Head of caudate nucleus (tissue), 42 donors: ENCODE measurements at regions not wholly inside any gene's neighbourhood (a gene's known extent, or its start where the extent isn't known, plus 50 kb on each side); places are given as distances from the start of the nearest gene placed in this dataset.

Source experiments
- DNase-seq, 42 donors: peaks; one replicate each; pipeline versions ENCODE4 v3.0.0 to v3.0.0-alpha.2; 2020 to 2021; ENCODE audit warnings: mixed read lengths in 7 of 42
- intact Hi-C: fragments of 100-400 bp; cut with DNase I; formaldehyde crosslinking; loops from one replicate; pipeline ENCODE4 v1.15.0; 2022

- no peak for DNase-seq
- intact Hi-C loops: no loop called here
Observed at GRCh38 chr1:119291611-119292206, 76.9 kb upstream of the HAO2 start.

- DNase-seq: no peak
- intact Hi-C loops: no loop called here
Observed at GRCh38 chr1:119293797-119294196, 74.8 kb upstream of the HAO2 start.

- DNase-seq: no peak
Observed at GRCh38 chr1:119294199-119294598, 74.4 kb upstream of the HAO2 start.

GRCh38 chr1:119294722-119295121, 73.9 kb upstream of the HAO2 start:
- intact Hi-C loops: no loop called here
- no peak for DNase-seq

More at GRCh38 chr1:119294199-119294598, 74.4 kb upstream of the HAO2 start:
- intact Hi-C loops: no loop called here

DNA sequence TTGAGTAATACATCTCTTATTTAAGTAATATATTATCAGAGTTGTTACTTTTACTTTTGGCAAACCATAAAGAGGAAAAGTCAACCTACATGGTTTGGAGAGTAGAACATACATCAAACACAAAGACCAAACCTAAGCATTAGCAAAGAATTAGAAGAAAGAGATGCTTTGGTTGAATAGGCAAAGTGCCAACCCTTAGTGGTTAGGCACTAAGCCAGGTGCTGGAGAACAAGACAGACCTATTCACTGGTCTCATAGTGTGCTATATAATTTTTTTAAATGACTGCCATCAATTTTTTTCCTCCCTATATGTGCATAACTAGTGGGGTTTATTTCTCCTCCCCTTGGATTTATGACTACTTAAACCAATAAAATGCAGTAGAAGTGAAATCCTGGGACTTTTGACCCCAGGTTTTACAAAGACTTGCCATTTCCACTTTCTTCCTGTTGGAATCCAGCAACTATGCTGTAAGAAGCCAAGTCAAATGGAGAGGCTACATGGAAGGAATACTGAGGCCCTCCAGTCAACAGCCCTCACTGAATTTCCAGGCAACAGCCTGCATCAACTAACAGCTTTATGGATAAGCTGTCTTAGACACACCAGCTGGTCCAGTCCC, 69.8 kb upstream of the HAO2 start:
- no peak for DNase-seq
- intact Hi-C loops: no loop called here

GRCh38 chr1:119302011-119302410, 66.6 kb upstream of the HAO2 start:
- intact Hi-C loops: no loop called here
- no peak for DNase-seq

GRCh38 chr1:119308130-119308700, 60.4 kb upstream of the HAO2 start:
- no peak for DNase-seq
- intact Hi-C loops: no loop called here

- DNase-seq: no peak
- intact Hi-C loops: no loop called here
Observed at GRCh38 chr1:119308806-119309205, 59.8 kb upstream of the HAO2 start.

DNA sequence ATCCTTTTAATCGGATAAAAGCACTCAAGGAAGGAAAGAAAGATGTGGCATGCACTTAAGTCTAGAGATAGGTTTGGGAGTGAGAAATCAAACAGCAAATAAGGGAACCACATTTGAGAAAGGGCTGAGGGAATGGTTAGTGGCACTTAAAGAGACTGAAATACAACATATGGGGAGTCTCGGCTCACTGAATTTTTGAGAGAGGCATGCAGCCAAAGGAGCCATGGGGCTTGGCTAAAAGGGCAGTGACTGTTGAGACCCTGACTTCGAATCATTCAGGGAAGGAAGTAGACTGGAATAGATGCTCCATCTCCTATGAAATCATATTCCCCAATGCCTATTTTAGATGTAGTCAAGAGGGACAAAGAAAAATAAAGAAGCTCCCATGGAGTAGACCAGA, 58.3 kb upstream of the HAO2 start:
- no peak for DNase-seq
- intact Hi-C loops: no loop called here

GRCh38 chr1:119312500-119312899, 56.1 kb upstream of the HAO2 start:
- no peak for DNase-seq
- intact Hi-C loops: no loop called here

DNA sequence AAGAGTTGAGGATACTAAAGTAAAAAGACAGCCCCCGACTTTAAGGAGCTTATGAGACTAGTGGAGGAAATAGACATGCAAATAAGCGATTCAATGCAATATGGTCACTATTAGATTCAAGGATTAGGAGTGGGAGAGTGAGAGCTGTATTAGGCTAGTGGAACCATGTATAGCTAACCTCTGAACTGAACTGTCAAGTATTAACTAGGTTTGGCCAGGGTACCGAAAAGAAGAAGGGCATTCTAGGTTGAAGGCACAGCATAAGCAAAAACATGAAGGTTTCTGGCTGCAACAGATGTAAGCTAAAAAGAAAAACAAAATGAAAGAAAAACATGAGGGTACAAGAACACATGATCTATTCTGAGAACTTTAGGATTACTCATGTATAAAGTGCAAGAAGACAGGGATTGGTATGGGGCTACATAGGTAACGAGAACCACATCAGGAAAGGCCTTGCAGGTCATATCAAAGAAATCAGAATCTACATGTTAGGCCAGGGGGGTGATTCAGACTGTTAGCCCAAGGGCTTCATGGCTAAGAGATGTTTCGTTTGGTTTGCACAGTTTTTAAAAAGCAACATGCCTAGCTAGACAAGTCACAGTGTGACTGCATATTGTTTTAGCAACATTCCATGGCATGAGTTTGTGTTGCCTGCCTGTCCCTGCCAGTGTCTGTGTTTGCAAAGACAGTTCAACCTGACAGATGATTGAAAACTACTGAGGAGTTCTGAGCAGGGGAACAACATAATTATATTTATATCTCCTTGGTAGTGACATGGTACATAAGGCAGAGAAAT, 54.4 kb upstream of the HAO2 start:
- DNase-seq: no peak
- intact Hi-C loops: no loop called here

- intact Hi-C loops: no loop called here
- no peak for DNase-seq
Observed at GRCh38 chr1:119316870-119317416, 51.6 kb upstream of the HAO2 start.

- no peak for DNase-seq
- intact Hi-C loops: no loop called here
Observed at GRCh38 chr1:119318466-119319309, 49.9 kb upstream of the HAO2 start.
